ENCODE measurements at regions not wholly inside any gene's neighbourhood (a gene's known extent, or its start where the extent isn't known, plus 50 kb on each side); places are given as distances from the start of the nearest gene placed in this dataset.

DNA sequence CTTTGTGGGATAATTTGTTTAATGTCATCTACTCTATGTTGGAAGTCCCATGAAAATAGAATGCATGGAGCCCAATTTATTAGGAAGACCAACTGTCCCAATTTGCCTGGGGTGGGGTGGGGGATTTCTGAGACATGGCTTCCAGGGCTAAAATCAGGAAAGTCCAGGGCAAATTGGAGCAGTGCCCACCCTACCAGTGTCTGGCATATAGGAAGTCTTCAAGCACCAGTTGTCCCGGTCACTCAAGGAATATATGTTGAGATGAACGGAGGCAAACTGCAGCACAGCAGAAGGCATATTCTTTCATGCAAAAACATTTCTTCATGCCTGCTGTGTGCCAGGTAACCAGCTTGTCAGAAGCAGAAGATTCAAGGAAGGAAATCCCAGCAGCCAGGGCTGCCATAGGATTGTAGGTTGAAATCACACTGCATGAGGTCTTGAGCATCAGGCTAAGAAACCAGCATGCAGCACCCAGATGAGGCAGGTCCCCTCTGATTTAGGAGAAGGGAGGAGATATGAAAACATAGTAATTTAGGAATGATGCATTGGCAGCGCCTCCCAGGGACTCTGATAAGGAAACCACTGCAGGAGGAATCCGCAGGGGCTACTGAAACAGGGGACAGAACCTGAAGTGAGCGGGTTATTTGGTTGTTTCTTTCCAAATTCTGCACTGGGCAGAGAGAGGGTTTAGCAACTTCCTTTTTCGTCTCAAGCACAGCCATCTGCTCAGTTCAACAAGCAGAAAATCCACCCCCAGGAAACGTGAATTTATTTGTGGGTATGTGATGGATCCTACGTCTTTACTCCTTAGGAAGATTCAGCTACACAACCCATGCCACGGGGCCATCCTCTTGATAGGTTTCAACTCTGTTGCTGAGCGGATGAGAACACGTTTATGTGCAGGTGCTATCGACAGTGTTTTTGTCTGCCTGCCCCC lies 112.6 kb upstream of the CPEB4 start:
- Mint-ChIP-seq H3K9me3 (no peaks in the 10 kb centered on the region), H3K27me3 (no peaks in the 10 kb centered on the region), H3K36me3 (no peaks in the 10 kb centered on the region), H3K4me3 (no peak overlapping the region), H3K4me1 (peaks cover 4% of the 10 kb centered on the region), H3K27ac (no peak overlapping the region)
- DNase-seq (no peak), ATAC-seq (ENCODE audit: low read depth) (no peak)
- POLR2A ChIA-PET: no interaction called here

DNA sequence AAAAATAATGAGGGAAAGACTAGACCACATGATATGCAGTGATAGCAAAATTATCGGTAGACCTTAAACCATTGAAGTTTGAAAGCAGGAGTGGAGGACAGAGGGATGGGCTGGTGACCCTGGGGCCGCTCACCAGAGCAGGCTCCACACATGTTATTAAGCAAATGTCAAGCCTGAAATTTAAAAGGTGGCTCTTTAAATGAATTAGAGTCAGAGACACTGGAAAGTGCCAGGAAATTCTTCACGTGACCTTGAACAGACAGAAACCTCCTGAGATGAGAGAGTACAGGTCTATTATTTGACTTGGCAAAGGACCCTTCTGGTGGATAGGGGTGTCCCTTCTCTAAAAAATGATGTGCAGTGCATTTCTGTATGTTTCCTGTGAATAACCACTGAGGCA lies 111.0 kb upstream of the CPEB4 start:
- H3K36me3 Mint-ChIP-seq: no peaks in the 10 kb centered on the region
- peaks cover 12% of the 10 kb centered on the region for H3K4me1 Mint-ChIP-seq
- no peaks in the 10 kb centered on the region for H3K9me3 Mint-ChIP-seq
- no peaks in the 10 kb centered on the region for H3K27me3 Mint-ChIP-seq
- H3K27ac Mint-ChIP-seq: no peak overlapping the region
- no peak overlapping the region for H3K4me3 Mint-ChIP-seq
- no peak for ATAC-seq (ENCODE audit: low read depth)
- POLR2A ChIA-PET: no interaction called here
- DNase-seq: no peak

DNA sequence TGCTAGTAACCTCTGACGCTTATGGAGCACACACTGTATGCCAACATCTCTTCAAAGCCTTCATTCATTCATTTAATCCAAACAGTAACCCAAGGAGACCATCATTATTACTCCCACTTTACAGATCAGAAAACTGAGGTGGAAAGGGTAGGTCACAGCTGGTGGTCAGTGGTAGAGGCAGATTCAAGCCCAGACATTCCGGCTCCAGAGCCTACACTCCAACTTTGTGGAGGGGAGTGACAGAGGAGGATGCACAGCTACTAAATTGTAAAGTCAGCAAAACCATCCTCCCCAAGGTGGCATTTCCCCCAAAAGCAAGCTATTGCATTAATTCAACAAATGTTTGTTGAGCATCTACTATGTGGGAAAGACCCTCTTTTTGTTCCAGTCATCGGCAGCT lies 110.5 kb upstream of the CPEB4 start:
- POLR2A ChIA-PET: no interaction called here

DNA sequence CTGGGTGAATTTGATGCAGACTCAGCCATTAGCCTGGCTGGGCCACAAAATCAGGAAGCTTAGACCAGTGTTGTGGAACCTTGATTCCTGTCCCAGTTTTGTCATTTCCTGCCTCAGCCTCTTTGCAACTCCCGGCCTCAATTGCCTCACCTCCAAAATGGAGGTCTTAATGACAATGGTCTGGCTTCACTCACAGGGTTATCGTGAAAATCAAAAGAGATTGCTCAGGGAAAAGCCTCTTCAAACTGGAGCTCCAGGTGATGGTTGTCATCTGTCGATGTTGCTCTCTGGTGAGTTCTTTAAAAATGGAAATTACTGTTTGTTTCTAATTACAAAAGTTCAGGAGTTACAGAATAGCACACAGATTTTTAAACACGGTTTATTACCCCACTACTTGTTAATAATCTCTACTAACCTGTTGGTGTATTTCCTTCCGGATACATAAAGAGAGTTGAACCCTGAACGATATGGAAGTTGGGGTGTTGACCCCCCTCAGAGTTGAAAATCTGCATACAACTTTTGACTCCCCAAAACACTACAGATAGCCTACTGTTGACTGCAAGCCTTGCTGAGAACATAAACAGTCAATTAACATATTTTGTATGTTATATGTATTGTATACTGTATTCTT lies 109.9 kb upstream of the CPEB4 start:
- no peak overlapping the region for H3K27ac Mint-ChIP-seq
- DNase-seq: no peak
- POLR2A ChIA-PET: no interaction called here
- ATAC-seq (ENCODE audit: low read depth): no peak
- H3K4me3 Mint-ChIP-seq: no peak overlapping the region
- H3K9me3 Mint-ChIP-seq: no peaks in the 10 kb centered on the region
- H3K27me3 Mint-ChIP-seq: no peaks in the 10 kb centered on the region
- peaks cover 16% of the 10 kb centered on the region for H3K4me1 Mint-ChIP-seq
- no peaks in the 10 kb centered on the region for H3K36me3 Mint-ChIP-seq

More for the DNA sequence above, 110.5 kb upstream of the CPEB4 start:
- Mint-ChIP-seq H3K27ac (no peak overlapping the region), H3K27me3 (no peaks in the 10 kb centered on the region), H3K36me3 (no peaks in the 10 kb centered on the region), H3K4me1 (peaks cover 16% of the 10 kb centered on the region), H3K4me3 (no peak overlapping the region), H3K9me3 (no peaks in the 10 kb centered on the region)
- ATAC-seq (ENCODE audit: low read depth) (no peak), DNase-seq (no peak)

DNA sequence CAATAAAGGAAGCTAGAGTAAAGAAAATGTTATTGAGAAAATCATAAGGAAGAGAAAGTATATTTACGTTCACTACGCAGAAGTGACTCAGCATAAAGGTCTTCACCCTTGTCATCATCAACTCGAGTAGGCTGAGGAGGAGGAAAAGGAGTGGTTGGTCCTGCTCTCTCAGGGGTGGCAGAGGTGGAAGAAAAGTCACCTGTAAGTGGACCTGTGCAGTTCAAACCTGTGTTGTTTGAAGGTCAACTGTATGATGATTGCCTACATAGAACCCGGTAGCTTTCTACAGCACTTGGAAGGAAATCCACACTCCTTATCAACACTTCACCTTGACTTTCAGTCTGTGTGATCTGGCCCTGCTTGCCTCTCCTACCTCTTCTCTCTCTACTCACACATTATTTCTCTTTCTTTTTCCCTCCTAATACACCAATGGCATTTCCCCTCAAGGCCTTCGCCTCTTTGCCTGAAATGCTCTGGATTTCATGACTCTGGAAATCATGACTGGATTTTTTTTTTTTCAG lies 109.3 kb upstream of the CPEB4 start:
- no peak for ATAC-seq (ENCODE audit: low read depth)
- POLR2A ChIA-PET: no interaction called here

DNA sequence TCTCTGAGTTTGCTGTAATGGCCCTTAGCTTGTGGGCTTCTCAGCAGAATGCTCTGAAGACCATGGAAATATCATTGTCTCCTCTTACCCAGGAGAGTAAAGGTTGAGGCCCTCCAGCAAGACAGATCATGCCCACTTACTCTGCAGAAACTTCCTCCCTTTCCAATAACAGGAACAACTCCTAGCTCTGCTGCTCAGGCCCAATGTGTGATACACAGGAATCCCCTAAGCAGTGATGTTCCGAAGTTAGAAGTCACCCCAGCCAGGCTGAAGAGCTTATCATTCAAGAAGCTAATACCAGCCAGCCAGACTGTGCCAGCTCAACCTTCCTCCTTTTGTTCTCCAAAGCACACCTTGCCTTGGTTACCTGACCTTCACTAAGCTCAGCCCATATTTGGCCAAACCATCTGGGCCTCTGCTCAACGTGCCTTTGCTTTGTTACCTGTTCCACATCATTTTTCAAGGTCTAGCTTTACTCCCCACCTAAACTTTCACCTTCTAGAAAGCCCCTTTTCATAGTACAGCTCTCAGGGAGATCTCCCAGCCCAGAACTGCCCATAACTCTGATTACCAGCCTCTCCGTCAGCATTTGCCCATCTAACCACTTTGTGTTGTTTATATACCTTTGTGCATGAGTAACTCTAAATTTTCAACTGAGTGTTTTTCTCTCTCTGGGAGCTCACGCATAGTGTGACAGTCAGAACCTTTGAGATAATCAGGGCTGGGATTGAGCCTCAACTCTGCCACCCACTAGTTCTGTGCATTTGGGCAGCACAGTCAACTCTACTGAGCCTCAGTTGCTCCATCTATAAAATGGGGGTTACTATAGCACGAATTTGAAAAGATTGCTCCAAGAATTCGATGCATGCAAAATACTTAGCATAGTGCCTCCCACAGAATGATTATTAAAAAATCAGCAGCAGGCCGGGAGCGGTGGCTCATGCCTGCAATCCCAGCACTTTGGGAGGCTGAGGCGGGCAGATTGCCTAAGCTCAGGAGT lies 107.6 kb upstream of the CPEB4 start:
- no peaks in the 10 kb centered on the region for H3K27me3 Mint-ChIP-seq
- POLR2A ChIA-PET: interaction anchor here (0.6 kb wide), 1 partner anchor 822 kb away, joined by 3 read pairs; no protein-coding TSS in a partner anchor
- peaks cover 16% of the 10 kb centered on the region for H3K4me1 Mint-ChIP-seq
- no peak overlapping the region for H3K4me3 Mint-ChIP-seq
- no peak overlapping the region for H3K27ac Mint-ChIP-seq
- H3K9me3 Mint-ChIP-seq: no peaks in the 10 kb centered on the region
- no peak for ATAC-seq (ENCODE audit: low read depth)
- H3K36me3 Mint-ChIP-seq: no peaks in the 10 kb centered on the region
- DNase-seq: no peak

More for the DNA sequence above, 109.3 kb upstream of the CPEB4 start:
- Mint-ChIP-seq H3K4me3 (no peak overlapping the region), H3K36me3 (no peaks in the 10 kb centered on the region), H3K4me1 (peaks cover 16% of the 10 kb centered on the region), H3K9me3 (no peaks in the 10 kb centered on the region), H3K27ac (no peak overlapping the region), H3K27me3 (no peaks in the 10 kb centered on the region)
- no peak for DNase-seq

DNA sequence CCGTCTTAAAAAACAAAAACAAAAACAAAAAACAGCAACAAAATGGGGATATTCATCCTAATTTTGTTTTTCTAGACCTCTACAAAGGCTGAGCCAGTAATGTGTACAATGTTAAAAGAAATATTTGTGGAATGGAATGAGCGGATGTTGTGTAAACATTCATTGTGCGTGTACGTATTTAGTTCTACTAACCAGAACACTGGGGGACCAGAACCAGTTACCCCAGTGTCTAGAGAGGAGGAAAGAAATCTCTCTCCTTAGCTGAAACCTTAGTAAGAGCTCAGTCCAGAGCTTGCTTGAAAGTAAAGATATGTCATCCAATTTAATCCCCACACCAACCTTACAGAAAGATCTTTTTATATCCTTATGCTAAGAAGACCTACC lies 106.7 kb upstream of the CPEB4 start:
- no peak overlapping the region for H3K4me3 Mint-ChIP-seq
- H3K4me1 Mint-ChIP-seq: peaks cover 16% of the 10 kb centered on the region
- POLR2A ChIA-PET: no interaction called here
- DNase-seq (no peak), ATAC-seq (ENCODE audit: low read depth) (no peak)
- peak overlapping the region; percentile 86 for H3K27ac Mint-ChIP-seq
- H3K27me3 Mint-ChIP-seq: no peaks in the 10 kb centered on the region
- H3K36me3 Mint-ChIP-seq: no peaks in the 10 kb centered on the region
- no peaks in the 10 kb centered on the region for H3K9me3 Mint-ChIP-seq

GRCh38 chr5:173781816-173782670 lies 106.1 kb upstream of the CPEB4 start:
- Mint-ChIP-seq H3K27me3 (no peaks in the 10 kb centered on the region), H3K36me3 (no peaks in the 10 kb centered on the region), H3K27ac (peak overlapping the region; percentile 86), H3K4me3 (no peak overlapping the region), H3K4me1 (peaks cover 16% of the 10 kb centered on the region), H3K9me3 (no peaks in the 10 kb centered on the region)
- peak; percentile 78 for ATAC-seq (ENCODE audit: low read depth)
- POLR2A ChIA-PET: no interaction called here
- DNase-seq: peak; percentile 29

DNA sequence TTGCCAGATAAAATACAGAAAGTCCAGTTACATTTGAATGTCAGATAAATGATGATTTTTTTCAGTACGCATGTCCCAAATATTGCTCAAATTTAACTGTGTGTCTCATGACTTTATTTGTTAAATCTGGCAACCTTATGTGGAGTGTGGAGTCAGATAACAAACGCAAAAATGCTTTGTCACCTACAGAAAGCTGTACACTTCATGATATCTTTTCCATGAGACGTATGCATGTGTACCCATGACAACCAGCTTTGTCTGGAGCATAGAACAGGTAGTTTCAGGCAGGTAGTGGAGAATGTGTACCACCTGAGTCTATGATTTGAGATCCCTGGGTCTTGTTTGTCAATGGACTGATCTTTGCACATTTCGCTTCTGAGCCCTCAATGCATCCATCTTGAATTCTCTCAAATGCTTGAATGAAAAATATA lies 105.5 kb upstream of the CPEB4 start:
- Mint-ChIP-seq H3K27me3 (no peaks in the 10 kb centered on the region), H3K27ac (no peak overlapping the region), H3K36me3 (no peaks in the 10 kb centered on the region), H3K4me1 (peaks cover 16% of the 10 kb centered on the region), H3K9me3 (no peaks in the 10 kb centered on the region), H3K4me3 (no peak overlapping the region)
- POLR2A ChIA-PET: no interaction called here
- DNase-seq (no peak), ATAC-seq (ENCODE audit: low read depth) (no peak)

- POLR2A ChIA-PET: no interaction called here
- DNase-seq: no peak
- Mint-ChIP-seq H3K36me3 (no peaks in the 10 kb centered on the region), H3K4me3 (no peak overlapping the region), H3K27me3 (no peaks in the 10 kb centered on the region), H3K4me1 (peaks cover 14% of the 10 kb centered on the region), H3K27ac (no peak overlapping the region), H3K9me3 (no peaks in the 10 kb centered on the region)
- no peak for ATAC-seq (ENCODE audit: low read depth)
Observed at GRCh38 chr5:173783371-173783770, 104.8 kb upstream of the CPEB4 start.

DNA sequence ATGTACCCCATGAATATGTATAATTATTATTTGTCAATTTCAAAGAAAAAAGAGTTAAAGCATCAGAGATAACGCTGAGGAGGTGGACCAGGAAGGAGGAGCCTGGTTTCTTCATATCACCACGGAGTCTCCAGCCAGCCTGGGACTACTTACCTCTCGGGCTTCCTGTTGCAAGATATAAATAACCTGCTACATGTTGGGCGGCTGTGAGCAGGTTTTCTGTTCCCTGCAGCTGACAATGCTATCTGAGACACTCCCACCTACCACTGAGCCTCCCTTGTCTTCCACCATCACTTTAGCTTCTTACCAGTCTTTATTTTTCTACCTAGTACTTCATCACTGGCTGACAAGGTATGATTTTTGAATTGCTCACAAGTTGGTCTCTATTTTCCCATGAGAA lies 102.7 kb upstream of the CPEB4 start:
- Mint-ChIP-seq H3K4me3 (no peak overlapping the region), H3K9me3 (no peaks in the 10 kb centered on the region), H3K27ac (no peak overlapping the region), H3K36me3 (no peaks in the 10 kb centered on the region), H3K4me1 (peaks cover 15% of the 10 kb centered on the region), H3K27me3 (no peaks in the 10 kb centered on the region)
- no peak for DNase-seq
- POLR2A ChIA-PET: interaction anchor here (1.0 kb wide), 1 partner anchor 100 kb away, joined by 4 read pairs; no protein-coding TSS in a partner anchor
- ATAC-seq (ENCODE audit: low read depth): no peak

GRCh38 chr5:173785866-173786265 lies 102.3 kb upstream of the CPEB4 start:
- H3K27ac Mint-ChIP-seq: no peak overlapping the region
- no peak for ATAC-seq (ENCODE audit: low read depth)
- POLR2A ChIA-PET: interaction anchor here (1.0 kb wide), 1 partner anchor 99 kb away, joined by 4 read pairs; no protein-coding TSS in a partner anchor
- H3K4me3 Mint-ChIP-seq: no peak overlapping the region
- no peak for DNase-seq
- no peaks in the 10 kb centered on the region for H3K36me3 Mint-ChIP-seq
- H3K27me3 Mint-ChIP-seq: no peaks in the 10 kb centered on the region
- H3K4me1 Mint-ChIP-seq: peaks cover 15% of the 10 kb centered on the region
- no peaks in the 10 kb centered on the region for H3K9me3 Mint-ChIP-seq
